ENCODE measurements at regions not wholly inside any gene's neighbourhood (a gene's known extent, or its start where the extent isn't known, plus 50 kb on each side); places are given as distances from the start of the nearest gene placed in this dataset.
A peak's percentile ranks its signal among the peaks of the same experiment; 100 is the strongest.

- intact Hi-C loops (cut with DNase I), result no loop called here
- H3K4me1 ChIP-seq, result peaks cover 0 to 18% of the 10 kb centered on the region in 2 donors
- peak in 1 of 2 donors; percentile 34 for DNase-seq (ENCODE audit: low spot score in 2 of 2)
- no peaks in the 10 kb centered on the region for H3K36me3 ChIP-seq
- TF ChIP-seq CTCF (IDR thresholded peaks at IDR 0.05), result no peak
- no peaks in the 10 kb centered on the region for H3K9me3 ChIP-seq
- no peak overlapping the region for H3K27ac ChIP-seq
- H3K4me3 ChIP-seq, result no peak overlapping the region
- no peaks in the 10 kb centered on the region for H3K27me3 ChIP-seq
These were observed 148.2 kb upstream of the NCK2 start for GRCh38 chr2:105596411-105596921.

GRCh38 chr2:105595536-105595935 is 149.2 kb upstream of the NCK2 start:
- DNase-seq (ENCODE audit: low spot score in 2 of 2), result no peak
- Histone ChIP-seq H3K9me3 (no peaks in the 10 kb centered on the region), H3K36me3 (no peaks in the 10 kb centered on the region), H3K27me3 (no peaks in the 10 kb centered on the region), H3K4me1 (peaks cover 0 to 12% of the 10 kb centered on the region in 2 donors), H3K27ac (no peak overlapping the region), H3K4me3 (no peak overlapping the region)
- TF ChIP-seq CTCF (IDR thresholded peaks at IDR 0.05), result no peak
- intact Hi-C loops (cut with DNase I), result no loop called here

GRCh38 chr2:105593221-105593967 is 151.3 kb upstream of the NCK2 start:
- intact Hi-C loops (cut with DNase I), result no loop called here
- no peak for TF ChIP-seq CTCF (IDR thresholded peaks at IDR 0.05)
- Histone ChIP-seq H3K4me3 (no peak overlapping the region), H3K9me3 (no peaks in the 10 kb centered on the region), H3K36me3 (no peaks in the 10 kb centered on the region), H3K4me1 (peaks cover 0 to 11% of the 10 kb centered on the region in 2 donors), H3K27ac (no peak overlapping the region), H3K27me3 (no peaks in the 10 kb centered on the region)
- DNase-seq (ENCODE audit: low spot score in 2 of 2), result no peak

GRCh38 chr2:105592288-105592687 is 152.4 kb upstream of the NCK2 start:
- no peak overlapping the region for H3K4me3 ChIP-seq
- no peak overlapping the region for H3K27ac ChIP-seq
- TF ChIP-seq CTCF (IDR thresholded peaks at IDR 0.05), result no peak
- H3K27me3 ChIP-seq, result no peaks in the 10 kb centered on the region
- DNase-seq (ENCODE audit: low spot score in 2 of 2), result no peak
- intact Hi-C loops (cut with DNase I), result no loop called here
- no peaks in the 10 kb centered on the region for H3K4me1 ChIP-seq
- no peaks in the 10 kb centered on the region for H3K9me3 ChIP-seq
- H3K36me3 ChIP-seq, result no peaks in the 10 kb centered on the region

- Histone ChIP-seq H3K27ac (no peak overlapping the region), H3K4me1 (no peaks in the 10 kb centered on the region), H3K9me3 (no peaks in the 10 kb centered on the region), H3K36me3 (no peaks in the 10 kb centered on the region), H3K27me3 (no peaks in the 10 kb centered on the region), H3K4me3 (no peak overlapping the region)
- no peak for TF ChIP-seq CTCF (IDR thresholded peaks at IDR 0.05)
- no peak for DNase-seq (ENCODE audit: low spot score in 2 of 2)
- intact Hi-C loops (cut with DNase I), result no loop called here
These were observed 153.7 kb upstream of the NCK2 start for GRCh38 chr2:105590780-105591660.

Measured in ascending aorta (tissue), 2 donors.